ENCODE measurements at regions not wholly inside any gene's neighbourhood (a gene's known extent, or its start where the extent isn't known, plus 50 kb on each side); places are given as distances from the start of the nearest gene placed in this dataset.

DNA sequence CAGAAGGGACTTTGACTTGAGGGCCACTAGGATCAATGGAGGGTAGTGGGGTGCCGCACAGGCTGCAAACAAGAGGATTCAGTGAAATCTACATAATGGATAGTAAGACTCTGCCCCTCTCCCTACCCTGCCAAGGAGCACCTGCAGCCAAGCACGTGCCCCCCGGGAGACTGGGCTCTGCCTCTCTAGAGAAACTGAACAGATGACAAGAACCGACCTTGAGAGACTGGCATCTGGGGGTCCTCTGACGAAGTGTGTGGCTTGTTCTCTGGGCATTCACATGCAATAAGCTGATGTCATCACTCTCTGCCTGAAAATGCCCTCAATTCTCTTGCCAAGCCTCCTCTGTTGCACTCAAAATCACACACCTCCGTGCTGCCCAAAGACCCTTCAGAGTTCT lies 132.3 kb downstream of the FAM43A start:
- TF ChIP-seq, protein P1, sequence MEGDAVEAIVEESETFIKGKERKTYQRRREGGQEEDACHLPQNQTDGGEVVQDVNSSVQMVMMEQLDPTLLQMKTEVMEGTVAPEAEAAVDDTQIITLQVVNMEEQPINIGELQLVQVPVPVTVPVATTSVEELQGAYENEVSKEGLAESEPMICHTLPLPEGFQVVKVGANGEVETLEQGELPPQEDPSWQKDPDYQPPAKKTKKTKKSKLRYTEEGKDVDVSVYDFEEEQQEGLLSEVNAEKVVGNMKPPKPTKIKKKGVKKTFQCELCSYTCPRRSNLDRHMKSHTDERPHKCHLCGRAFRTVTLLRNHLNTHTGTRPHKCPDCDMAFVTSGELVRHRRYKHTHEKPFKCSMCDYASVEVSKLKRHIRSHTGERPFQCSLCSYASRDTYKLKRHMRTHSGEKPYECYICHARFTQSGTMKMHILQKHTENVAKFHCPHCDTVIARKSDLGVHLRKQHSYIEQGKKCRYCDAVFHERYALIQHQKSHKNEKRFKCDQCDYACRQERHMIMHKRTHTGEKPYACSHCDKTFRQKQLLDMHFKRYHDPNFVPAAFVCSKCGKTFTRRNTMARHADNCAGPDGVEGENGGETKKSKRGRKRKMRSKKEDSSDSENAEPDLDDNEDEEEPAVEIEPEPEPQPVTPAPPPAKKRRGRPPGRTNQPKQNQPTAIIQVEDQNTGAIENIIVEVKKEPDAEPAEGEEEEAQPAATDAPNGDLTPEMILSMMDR (IDR thresholded peaks at IDR 0.05) = no peak
- TF ChIP-seq POLR2AphosphoS5 (IDR thresholded peaks at IDR 0.05) (no peak), POLR2A (IDR thresholded peaks at IDR 0.05) (no peak)
